ENCODE measurements at regions not wholly inside any gene's neighbourhood (a gene's known extent, or its start where the extent isn't known, plus 50 kb on each side); places are given as distances from the start of the nearest gene placed in this dataset.
"Not testable (repeated sequence)": the region's sequence is repeated elsewhere in the genome, so short reads cannot be mapped to it uniquely, and the experiment has no call there.

- no peaks in the 10 kb centered on the region for H3K36me3 ChIP-seq (ENCODE audit: insufficient read depth, low read length)
- no peak overlapping the region for H3K27ac ChIP-seq (ENCODE audit: low read depth, low read length)
- no peaks in the 10 kb centered on the region for H3K4me1 ChIP-seq (ENCODE audit: insufficient read depth, low read length)
- H3K27me3 ChIP-seq (ENCODE audit: insufficient read depth, low read length) = no peaks in the 10 kb centered on the region
- H3K9me3 ChIP-seq (ENCODE audit: insufficient read depth, low read depth, low read length) = peaks cover 22% of the 10 kb centered on the region
- H3K9ac ChIP-seq (ENCODE audit: low read depth, low read length) = no peak overlapping the region
- no peak overlapping the region for H3K4me3 ChIP-seq (ENCODE audit: low read length)
- 96% methylated on average over 2 of the region's 2 CpGs for WGBS
These were observed 488.7 kb downstream of the DCDC2C start for GRCh38 chr2:4192119-4192518.

GRCh38 chr2:4214444-4215205 lies 511.2 kb downstream of the DCDC2C start:
- Histone ChIP-seq H3K27ac (ENCODE audit: low read depth, low read length) (no peak overlapping the region), H3K4me1 (ENCODE audit: insufficient read depth, low read length) (peaks cover 15% of the 10 kb centered on the region; the same call in 1 of the 2 replicates), H3K9me3 (ENCODE audit: insufficient read depth, low read depth, low read length) (no peaks in the 10 kb centered on the region), H3K36me3 (ENCODE audit: insufficient read depth, low read length) (no peaks in the 10 kb centered on the region), H3K9ac (ENCODE audit: low read depth, low read length) (no peak overlapping the region), H3K4me3 (ENCODE audit: low read length) (no peak overlapping the region), H3K27me3 (ENCODE audit: insufficient read depth, low read length) (no peaks in the 10 kb centered on the region)
- 87% methylated on average over 10 of the region's 10 CpGs for WGBS

- no peak overlapping the region for H3K27ac ChIP-seq (ENCODE audit: low read depth, low read length)
- no CpG with 5 or more reads among the region's 1 CpG for WGBS
- H3K4me3 ChIP-seq (ENCODE audit: low read length) = no peak overlapping the region
These were observed 514.4 kb downstream of the DCDC2C start for GRCh38 chr2:4217737-4218136.

GRCh38 chr2:4219101-4219500 lies 515.7 kb downstream of the DCDC2C start:
- WGBS = 67% methylated on average over 1 of the region's 1 CpG
- Histone ChIP-seq H3K9me3 (ENCODE audit: insufficient read depth, low read depth, low read length) (no peaks in the 10 kb centered on the region), H3K9ac (ENCODE audit: low read depth, low read length) (no peak overlapping the region), H3K4me1 (ENCODE audit: insufficient read depth, low read length) (peaks cover 19% of the 10 kb centered on the region; the same call in 1 of the 2 replicates), H3K36me3 (ENCODE audit: insufficient read depth, low read length) (no peaks in the 10 kb centered on the region), H3K4me3 (ENCODE audit: low read length) (no peak overlapping the region), H3K27me3 (ENCODE audit: insufficient read depth, low read length) (no peaks in the 10 kb centered on the region), H3K27ac (ENCODE audit: low read depth, low read length) (no peak overlapping the region; the same call in 1 of the 2 replicates)

More at GRCh38 chr2:4217737-4218136, 514.4 kb downstream of the DCDC2C start:
- no peak overlapping the region for H3K9ac ChIP-seq (ENCODE audit: low read depth, low read length)
- H3K36me3 ChIP-seq (ENCODE audit: insufficient read depth, low read length) = no peaks in the 10 kb centered on the region
- H3K27me3 ChIP-seq (ENCODE audit: insufficient read depth, low read length) = no peaks in the 10 kb centered on the region
- peaks cover 19% of the 10 kb centered on the region; the same call in 1 of the 2 replicates for H3K4me1 ChIP-seq (ENCODE audit: insufficient read depth, low read length)
- no peaks in the 10 kb centered on the region for H3K9me3 ChIP-seq (ENCODE audit: insufficient read depth, low read depth, low read length)

GRCh38 chr2:4219571-4219970 lies 516.2 kb downstream of the DCDC2C start:
- WGBS = 100% methylated on average over 1 of the region's 1 CpG
- H3K9ac ChIP-seq (ENCODE audit: low read depth, low read length) = no peak overlapping the region
- no peak overlapping the region for H3K4me3 ChIP-seq (ENCODE audit: low read length)

GRCh38 chr2:4221434-4221833 lies 518.1 kb downstream of the DCDC2C start:
- no peaks in the 10 kb centered on the region for H3K36me3 ChIP-seq (ENCODE audit: insufficient read depth, low read length)
- peaks cover 19% of the 10 kb centered on the region; the same call in 1 of the 2 replicates for H3K4me1 ChIP-seq (ENCODE audit: insufficient read depth, low read length)
- H3K27me3 ChIP-seq (ENCODE audit: insufficient read depth, low read length) = no peaks in the 10 kb centered on the region
- WGBS = no CpG with 5 or more reads among the region's 1 CpG
- no peak overlapping the region for H3K27ac ChIP-seq (ENCODE audit: low read depth, low read length)
- H3K9me3 ChIP-seq (ENCODE audit: insufficient read depth, low read depth, low read length) = no peaks in the 10 kb centered on the region
- H3K4me3 ChIP-seq (ENCODE audit: low read length) = no peak overlapping the region
- H3K9ac ChIP-seq (ENCODE audit: low read depth, low read length) = no peak overlapping the region

More at GRCh38 chr2:4219571-4219970, 516.2 kb downstream of the DCDC2C start:
- no peaks in the 10 kb centered on the region for H3K27me3 ChIP-seq (ENCODE audit: insufficient read depth, low read length)
- peaks cover 19% of the 10 kb centered on the region; the same call in 1 of the 2 replicates for H3K4me1 ChIP-seq (ENCODE audit: insufficient read depth, low read length)
- no peaks in the 10 kb centered on the region for H3K9me3 ChIP-seq (ENCODE audit: insufficient read depth, low read depth, low read length)
- H3K36me3 ChIP-seq (ENCODE audit: insufficient read depth, low read length) = no peaks in the 10 kb centered on the region
- H3K27ac ChIP-seq (ENCODE audit: low read depth, low read length) = no peak overlapping the region; the same call in 1 of the 2 replicates

- Histone ChIP-seq H3K9ac (ENCODE audit: low read depth, low read length) (no peak overlapping the region), H3K27me3 (ENCODE audit: insufficient read depth, low read length) (no peaks in the 10 kb centered on the region), H3K4me1 (ENCODE audit: insufficient read depth, low read length) (peaks cover 19% of the 10 kb centered on the region; the same call in 1 of the 2 replicates), H3K27ac (ENCODE audit: low read depth, low read length) (no peak overlapping the region), H3K36me3 (ENCODE audit: insufficient read depth, low read length) (no peaks in the 10 kb centered on the region), H3K4me3 (ENCODE audit: low read length) (no peak overlapping the region), H3K9me3 (ENCODE audit: insufficient read depth, low read depth, low read length) (no peaks in the 10 kb centered on the region)
- WGBS = 96% methylated on average over 6 of the region's 6 CpGs
These were observed 518.5 kb downstream of the DCDC2C start for GRCh38 chr2:4221845-4222244.

- H3K27me3 ChIP-seq (ENCODE audit: insufficient read depth, low read length); H3K9ac ChIP-seq (ENCODE audit: low read depth, low read length); H3K4me3 ChIP-seq (ENCODE audit: low read length); H3K9me3 ChIP-seq (ENCODE audit: insufficient read depth, low read depth, low read length); H3K36me3 ChIP-seq (ENCODE audit: insufficient read depth, low read length); H3K27ac ChIP-seq (ENCODE audit: low read depth, low read length): not testable (repeated sequence)
- WGBS = 96% methylated on average over 9 of the region's 9 CpGs
- peaks cover 33% of the 10 kb centered on the region for H3K4me1 ChIP-seq (ENCODE audit: insufficient read depth, low read length)
These were observed 541.0 kb downstream of the DCDC2C start for GRCh38 chr2:4244422-4244821.

GRCh38 chr2:4246364-4247131 lies 543.2 kb downstream of the DCDC2C start:
- Histone ChIP-seq H3K4me1 (ENCODE audit: insufficient read depth, low read length) (peaks cover 33% of the 10 kb centered on the region), H3K9ac (ENCODE audit: low read depth, low read length) (no peak overlapping the region), H3K27ac (ENCODE audit: low read depth, low read length) (peak overlapping the region; percentile 78; the same call in 1 of the 2 replicates), H3K36me3 (ENCODE audit: insufficient read depth, low read length) (no peaks in the 10 kb centered on the region), H3K9me3 (ENCODE audit: insufficient read depth, low read depth, low read length) (no peaks in the 10 kb centered on the region), H3K4me3 (ENCODE audit: low read length) (no peak overlapping the region), H3K27me3 (ENCODE audit: insufficient read depth, low read length) (peaks cover 5% of the 10 kb centered on the region; the same call in 1 of the 2 replicates)
- WGBS = 34% methylated on average over 11 of the region's 11 CpGs

GRCh38 chr2:4247791-4248190 lies 544.4 kb downstream of the DCDC2C start:
- H3K27me3 ChIP-seq (ENCODE audit: insufficient read depth, low read length) = peaks cover 5% of the 10 kb centered on the region; the same call in 1 of the 2 replicates
- no peak overlapping the region for H3K4me3 ChIP-seq (ENCODE audit: low read length)
- H3K9ac ChIP-seq (ENCODE audit: low read depth, low read length) = no peak overlapping the region
- no peak overlapping the region for H3K27ac ChIP-seq (ENCODE audit: low read depth, low read length)
- H3K4me1 ChIP-seq (ENCODE audit: insufficient read depth, low read length) = peaks cover 30% of the 10 kb centered on the region
- 89% methylated on average over 3 of the region's 3 CpGs for WGBS
- no peaks in the 10 kb centered on the region for H3K36me3 ChIP-seq (ENCODE audit: insufficient read depth, low read length)
- no peaks in the 10 kb centered on the region for H3K9me3 ChIP-seq (ENCODE audit: insufficient read depth, low read depth, low read length)

- WGBS = 97% methylated on average over 4 of the region's 4 CpGs
- Histone ChIP-seq H3K4me1 (ENCODE audit: insufficient read depth, low read length) (no peaks in the 10 kb centered on the region), H3K9ac (ENCODE audit: low read depth, low read length) (no peak overlapping the region), H3K27me3 (ENCODE audit: insufficient read depth, low read length) (no peaks in the 10 kb centered on the region), H3K27ac (ENCODE audit: low read depth, low read length) (no peak overlapping the region), H3K36me3 (ENCODE audit: insufficient read depth, low read length) (no peaks in the 10 kb centered on the region), H3K4me3 (ENCODE audit: low read length) (no peak overlapping the region), H3K9me3 (ENCODE audit: insufficient read depth, low read depth, low read length) (no peaks in the 10 kb centered on the region)
These were observed 552.1 kb downstream of the DCDC2C start for GRCh38 chr2:4255491-4255890.

Measured in HUES64 (cell line).